Memory B cell (primary cell): ENCODE measurements at regions not wholly inside any gene's neighbourhood (a gene's known extent, or its start where the extent isn't known, plus 50 kb on each side); places are given as distances from the start of the nearest gene placed in this dataset.

ENCODE experiments used
- ATAC-seq: fragments of 150-1000 bp; cut with Tn5 transposase; 2 replicates; pipeline ENCODE4 v1.10.0; 2021; ENCODE audit warnings: low read depth, mild to moderate bottlenecking, moderate library complexity
- DNase-seq, 2 donors: peaks; one replicate each; pipeline ENCODE4 v3.0.0; 2022; ENCODE audit warnings: low spot score in 2 of 2
- H3K27ac Mint-ChIP-seq: one replicate; pipeline ENCODE4 v1.8.0; 2022; ENCODE audit warnings: mild to moderate bottlenecking, moderate library complexity, mixed read lengths
- H3K27me3 Mint-ChIP-seq: one replicate; pipeline ENCODE4 v1.8.0; 2022; ENCODE audit warnings: mixed read lengths
- H3K36me3 Mint-ChIP-seq: one replicate; pipeline ENCODE4 v1.8.0; 2022; ENCODE audit warnings: mild to moderate bottlenecking, mixed read lengths
- H3K4me1 Mint-ChIP-seq: one replicate; pipeline ENCODE4 v1.8.0; 2022; ENCODE audit warnings: mixed read lengths
- H3K4me3 Mint-ChIP-seq: one replicate; pipeline ENCODE4 v1.8.0; 2022; ENCODE audit warnings: mild to moderate bottlenecking, moderate library complexity, mixed read lengths
- H3K9me3 Mint-ChIP-seq: one replicate; pipeline ENCODE4 v1.8.0; 2022; ENCODE audit warnings: mixed read lengths

GRCh38 chr14:83994020-83994419, 1535.9 kb upstream of the FLRT2 start:
- Mint-ChIP-seq H3K27me3 (no peaks in the 10 kb centered on the region), H3K4me1 (no peaks in the 10 kb centered on the region), H3K9me3 (peaks cover 7% of the 10 kb centered on the region), H3K4me3 (no peak overlapping the region), H3K27ac (no peak overlapping the region), H3K36me3 (no peaks in the 10 kb centered on the region)
- ATAC-seq (no peak), DNase-seq (no peak)

DNA sequence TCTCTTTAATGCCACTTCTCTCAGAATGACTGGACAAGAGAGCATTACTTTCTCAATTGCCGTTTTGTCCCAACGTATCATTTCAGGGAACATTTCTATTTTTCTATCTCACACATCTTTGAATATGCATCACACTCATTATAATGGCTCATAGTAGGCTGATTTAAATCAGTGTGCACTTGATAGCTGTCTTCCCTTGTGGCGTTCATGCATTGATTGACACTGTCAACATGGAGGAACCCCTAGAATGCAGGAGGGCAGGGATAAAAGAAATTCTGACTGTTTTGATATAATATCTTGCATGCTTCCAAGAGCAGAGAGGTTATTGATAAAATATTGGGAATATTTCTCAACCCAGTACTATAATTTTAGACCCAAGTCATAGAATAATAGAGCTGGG, 1528.9 kb upstream of the FLRT2 start:
- Mint-ChIP-seq H3K27me3 (no peaks in the 10 kb centered on the region), H3K9me3 (peaks cover 1% of the 10 kb centered on the region), H3K4me1 (no peaks in the 10 kb centered on the region), H3K27ac (no peak overlapping the region), H3K36me3 (no peaks in the 10 kb centered on the region), H3K4me3 (no peak overlapping the region)
- DNase-seq (no peak), ATAC-seq (no peak)

GRCh38 chr14:84003346-84003745, 1526.6 kb upstream of the FLRT2 start:
- peaks cover 1% of the 10 kb centered on the region for H3K9me3 Mint-ChIP-seq
- no peaks in the 10 kb centered on the region for H3K4me1 Mint-ChIP-seq
- no peaks in the 10 kb centered on the region for H3K36me3 Mint-ChIP-seq
- H3K27me3 Mint-ChIP-seq: no peaks in the 10 kb centered on the region
- H3K27ac Mint-ChIP-seq: no peak overlapping the region
- DNase-seq (no peak), ATAC-seq (no peak)
- no peak overlapping the region for H3K4me3 Mint-ChIP-seq

DNA sequence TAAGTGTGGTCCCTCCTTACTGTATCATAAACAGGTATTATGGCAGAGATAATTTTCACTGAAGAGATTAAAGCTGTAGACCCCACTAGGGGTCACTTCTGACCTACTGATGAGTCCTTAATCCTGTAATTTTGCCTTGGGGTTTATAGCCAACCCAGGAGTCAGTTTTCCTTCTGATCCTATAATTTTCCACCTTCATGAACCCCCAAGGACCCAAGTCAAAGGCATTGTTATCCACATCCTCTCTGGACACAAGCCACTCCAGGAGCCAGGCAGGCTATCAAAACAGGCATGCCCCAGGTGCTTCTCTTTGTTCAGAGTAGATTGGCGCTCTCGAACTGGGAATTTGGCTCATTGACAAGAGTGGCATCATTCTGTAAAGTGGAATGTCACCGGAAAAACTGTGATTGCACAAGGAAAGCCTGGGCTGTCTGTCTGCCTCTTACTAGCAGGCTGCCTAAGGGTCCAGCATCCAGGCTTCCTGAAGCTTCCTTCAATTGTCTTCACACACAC, 1523.2 kb upstream of the FLRT2 start:
- H3K9me3 Mint-ChIP-seq: peaks cover 2% of the 10 kb centered on the region
- no peaks in the 10 kb centered on the region for H3K4me1 Mint-ChIP-seq
- H3K36me3 Mint-ChIP-seq: no peaks in the 10 kb centered on the region
- H3K27ac Mint-ChIP-seq: no peak overlapping the region
- H3K27me3 Mint-ChIP-seq: no peaks in the 10 kb centered on the region
- DNase-seq (no peak), ATAC-seq (no peak)
- H3K4me3 Mint-ChIP-seq: no peak overlapping the region

- peaks cover 9% of the 10 kb centered on the region for H3K9me3 Mint-ChIP-seq
- DNase-seq (no peak), ATAC-seq (no peak)
- no peaks in the 10 kb centered on the region for H3K4me1 Mint-ChIP-seq
- H3K27ac Mint-ChIP-seq: no peak overlapping the region
- H3K4me3 Mint-ChIP-seq: no peak overlapping the region
- H3K27me3 Mint-ChIP-seq: no peaks in the 10 kb centered on the region
- no peaks in the 10 kb centered on the region for H3K36me3 Mint-ChIP-seq
Observed at GRCh38 chr14:84013424-84013823, 1516.5 kb upstream of the FLRT2 start.

- no peaks in the 10 kb centered on the region for H3K27me3 Mint-ChIP-seq
- H3K36me3 Mint-ChIP-seq: no peaks in the 10 kb centered on the region
- ATAC-seq: no peak
- no peak overlapping the region for H3K27ac Mint-ChIP-seq
- H3K9me3 Mint-ChIP-seq: peaks cover 12% of the 10 kb centered on the region
- no peak overlapping the region for H3K4me3 Mint-ChIP-seq
- no peaks in the 10 kb centered on the region for H3K4me1 Mint-ChIP-seq
- no peak for DNase-seq
Observed at GRCh38 chr14:84017495-84017894, 1512.4 kb upstream of the FLRT2 start.

DNA sequence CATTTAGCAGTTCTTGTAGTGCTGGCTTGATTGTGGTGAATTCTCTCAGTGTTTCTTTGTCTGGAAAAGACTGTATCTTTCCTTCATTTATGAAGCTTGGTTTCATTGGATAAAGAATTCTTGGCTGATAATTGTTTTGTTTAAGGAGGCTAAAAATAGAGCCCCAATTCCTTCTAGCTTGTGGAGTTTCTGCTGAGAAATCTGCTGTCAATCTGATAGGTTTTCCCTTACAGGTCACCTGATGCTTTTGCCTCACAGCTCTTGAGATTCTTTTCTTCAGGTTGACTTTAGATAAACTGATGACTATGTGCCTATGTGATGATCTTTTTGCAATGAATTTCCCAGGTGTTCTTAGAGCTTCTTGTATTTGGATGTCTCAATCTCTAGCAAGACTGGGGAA, 1508.5 kb upstream of the FLRT2 start:
- no peak overlapping the region for H3K4me3 Mint-ChIP-seq
- DNase-seq (no peak), ATAC-seq (no peak)
- H3K9me3 Mint-ChIP-seq: peaks cover 7% of the 10 kb centered on the region
- no peaks in the 10 kb centered on the region for H3K4me1 Mint-ChIP-seq
- H3K27ac Mint-ChIP-seq: no peak overlapping the region
- H3K36me3 Mint-ChIP-seq: no peaks in the 10 kb centered on the region
- no peaks in the 10 kb centered on the region for H3K27me3 Mint-ChIP-seq

DNA sequence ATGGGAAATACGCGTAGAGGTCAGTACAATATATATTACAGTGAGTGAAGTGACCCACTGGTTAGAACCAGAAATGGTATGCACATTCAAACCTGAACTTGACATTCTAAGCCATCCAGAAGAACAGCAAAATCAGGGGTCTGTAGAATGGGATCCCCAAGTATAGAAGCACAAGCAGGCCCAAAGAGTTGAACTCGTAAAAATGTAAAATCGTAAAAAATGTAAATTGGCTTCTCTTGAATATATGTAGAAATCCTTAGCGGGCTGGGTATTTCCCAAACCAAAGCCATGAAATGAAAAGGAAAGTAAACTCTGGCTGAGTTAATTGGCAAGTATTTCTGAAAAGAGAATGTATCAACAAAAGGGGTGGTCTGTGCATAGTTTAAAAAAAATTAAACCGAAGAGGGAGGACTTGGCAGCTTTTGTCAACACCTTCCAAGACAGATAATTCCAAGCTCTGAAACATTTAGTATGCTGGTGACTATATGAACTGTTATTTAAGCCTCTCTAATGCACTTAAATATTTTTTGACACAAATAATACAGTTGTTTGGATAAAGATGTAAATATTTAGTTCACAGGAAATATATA, 1505.6 kb upstream of the FLRT2 start:
- DNase-seq: no peak
- ATAC-seq: no peak
- Mint-ChIP-seq H3K27me3 (no peaks in the 10 kb centered on the region), H3K4me3 (no peak overlapping the region), H3K4me1 (no peaks in the 10 kb centered on the region), H3K9me3 (peaks cover 7% of the 10 kb centered on the region), H3K27ac (no peak overlapping the region), H3K36me3 (no peaks in the 10 kb centered on the region)

DNA sequence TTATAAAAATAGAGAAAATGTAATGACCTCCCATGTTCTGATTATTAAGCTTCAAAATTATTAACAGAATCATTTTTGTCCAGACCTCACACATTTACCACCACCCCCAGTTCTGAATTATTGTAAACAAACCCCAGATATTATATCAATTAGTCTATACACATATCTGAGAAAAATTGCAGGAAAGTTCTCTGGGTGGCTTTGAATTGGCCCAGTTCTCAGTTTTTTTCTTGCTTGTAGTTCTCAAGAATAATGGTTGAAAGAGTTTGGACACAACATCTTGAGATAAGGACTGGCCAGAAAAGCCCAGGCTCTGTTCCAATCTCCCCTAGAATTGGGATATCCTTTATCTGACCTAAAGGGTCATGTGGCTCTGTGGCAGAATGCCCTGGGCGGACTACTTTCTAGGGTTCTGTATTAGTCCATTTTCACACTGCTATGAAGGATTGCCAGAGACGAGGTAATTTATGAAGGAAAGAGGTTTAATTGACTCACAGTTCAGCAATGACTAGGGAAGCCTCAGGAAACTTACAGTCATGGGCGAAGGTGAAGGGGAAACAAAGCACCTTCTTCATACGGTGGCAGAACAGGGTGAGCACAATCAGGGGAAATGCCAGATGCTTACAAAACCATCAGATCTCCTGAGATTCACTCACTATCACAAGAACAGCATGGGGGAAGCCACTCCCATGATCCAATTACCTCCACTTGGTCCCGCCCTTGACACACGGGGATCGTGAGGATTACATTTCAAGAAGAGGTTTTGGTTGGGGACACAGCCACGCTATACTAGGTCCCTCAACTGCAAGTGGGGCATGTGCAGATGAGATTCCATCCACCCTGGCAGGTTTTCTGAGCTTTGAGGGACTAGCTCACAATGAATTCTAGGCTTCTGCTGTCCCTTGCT, 1504.6 kb upstream of the FLRT2 start:
- ATAC-seq: no peak
- H3K27me3 Mint-ChIP-seq: no peaks in the 10 kb centered on the region
- H3K27ac Mint-ChIP-seq: no peak overlapping the region
- no peak for DNase-seq
- H3K9me3 Mint-ChIP-seq: peaks cover 7% of the 10 kb centered on the region
- no peaks in the 10 kb centered on the region for H3K4me1 Mint-ChIP-seq
- H3K36me3 Mint-ChIP-seq: no peaks in the 10 kb centered on the region
- H3K4me3 Mint-ChIP-seq: no peak overlapping the region

DNA sequence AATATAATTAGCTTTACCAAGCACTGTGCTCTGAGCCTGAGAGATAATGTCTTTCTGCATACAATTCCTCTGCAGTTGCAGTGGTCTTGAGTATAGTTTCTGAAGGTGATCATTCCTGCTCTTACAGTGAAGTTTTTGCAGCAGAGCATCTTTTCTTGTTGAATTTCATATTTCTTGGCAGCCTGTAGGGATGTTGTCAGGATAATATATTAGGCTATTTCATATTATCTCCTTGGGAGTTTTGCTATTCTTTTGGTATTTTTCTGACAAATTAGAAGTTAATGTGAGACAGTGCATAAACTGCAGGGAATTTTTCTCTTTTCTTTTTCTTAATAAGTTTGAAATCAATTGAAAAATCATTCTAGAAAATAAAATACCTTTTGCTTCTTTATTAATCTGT, 1502.6 kb upstream of the FLRT2 start:
- H3K9me3 Mint-ChIP-seq: peaks cover 3% of the 10 kb centered on the region
- no peaks in the 10 kb centered on the region for H3K27me3 Mint-ChIP-seq
- no peaks in the 10 kb centered on the region for H3K36me3 Mint-ChIP-seq
- ATAC-seq (no peak), DNase-seq (no peak)
- no peak overlapping the region for H3K4me3 Mint-ChIP-seq
- no peaks in the 10 kb centered on the region for H3K4me1 Mint-ChIP-seq
- H3K27ac Mint-ChIP-seq: no peak overlapping the region

DNA sequence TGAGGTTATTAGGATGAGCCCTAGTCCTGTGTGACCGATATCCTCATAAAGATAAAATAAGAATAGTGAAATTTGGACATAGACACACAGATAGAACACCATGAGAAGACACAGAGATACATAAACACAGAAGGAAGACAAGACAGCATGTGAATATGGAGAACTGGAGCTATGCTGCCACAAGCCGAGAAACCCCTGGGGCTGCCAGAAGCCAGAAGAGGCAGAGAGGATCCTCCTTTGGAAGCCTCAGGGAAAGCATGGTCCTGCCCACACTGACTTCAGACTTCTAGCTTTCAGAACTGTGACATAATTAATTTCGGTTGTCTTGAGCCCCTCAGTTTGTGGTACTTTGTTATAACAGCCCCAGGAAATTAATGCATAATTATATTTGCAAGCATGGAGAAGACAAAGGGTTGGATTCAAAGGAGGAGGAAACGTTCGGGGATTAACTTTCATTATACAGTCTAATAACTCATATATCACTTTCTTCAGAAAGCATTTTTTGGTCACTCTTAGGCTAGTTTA, 1501.8 kb upstream of the FLRT2 start:
- no peaks in the 10 kb centered on the region for H3K27me3 Mint-ChIP-seq
- ATAC-seq (no peak), DNase-seq (no peak)
- H3K4me3 Mint-ChIP-seq: no peak overlapping the region
- H3K9me3 Mint-ChIP-seq: peaks cover 1% of the 10 kb centered on the region
- H3K36me3 Mint-ChIP-seq: no peaks in the 10 kb centered on the region
- H3K4me1 Mint-ChIP-seq: no peaks in the 10 kb centered on the region
- H3K27ac Mint-ChIP-seq: no peak overlapping the region

DNA sequence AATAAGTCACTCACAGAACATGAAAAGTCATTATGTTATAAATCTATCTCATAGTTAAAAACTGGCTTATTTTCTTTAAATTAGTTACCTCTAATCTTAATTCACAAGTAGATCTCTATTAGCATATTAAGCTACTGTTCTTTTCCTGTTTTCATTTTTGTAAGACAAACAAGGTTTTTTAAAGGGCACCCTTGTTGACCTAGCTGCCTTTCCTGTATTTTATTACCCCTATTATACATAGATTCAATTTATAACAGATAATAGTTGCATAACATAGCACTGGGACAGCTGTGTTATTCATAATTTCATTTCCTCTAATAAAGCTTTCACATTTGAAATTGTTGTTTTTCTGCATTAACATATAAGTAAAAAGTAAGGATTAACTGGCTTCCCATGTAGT, 1500.7 kb upstream of the FLRT2 start:
- no peaks in the 10 kb centered on the region for H3K9me3 Mint-ChIP-seq
- no peak overlapping the region for H3K4me3 Mint-ChIP-seq
- DNase-seq (no peak), ATAC-seq (no peak)
- H3K4me1 Mint-ChIP-seq: no peaks in the 10 kb centered on the region
- no peaks in the 10 kb centered on the region for H3K27me3 Mint-ChIP-seq
- no peaks in the 10 kb centered on the region for H3K36me3 Mint-ChIP-seq
- no peak overlapping the region for H3K27ac Mint-ChIP-seq

- no peak overlapping the region for H3K27ac Mint-ChIP-seq
- H3K4me1 Mint-ChIP-seq: no peaks in the 10 kb centered on the region
- H3K36me3 Mint-ChIP-seq: no peaks in the 10 kb centered on the region
- no peaks in the 10 kb centered on the region for H3K9me3 Mint-ChIP-seq
- ATAC-seq (no peak), DNase-seq (no peak)
- H3K27me3 Mint-ChIP-seq: no peaks in the 10 kb centered on the region
- no peak overlapping the region for H3K4me3 Mint-ChIP-seq
Observed at GRCh38 chr14:84029720-84030119, 1500.2 kb upstream of the FLRT2 start.

DNA sequence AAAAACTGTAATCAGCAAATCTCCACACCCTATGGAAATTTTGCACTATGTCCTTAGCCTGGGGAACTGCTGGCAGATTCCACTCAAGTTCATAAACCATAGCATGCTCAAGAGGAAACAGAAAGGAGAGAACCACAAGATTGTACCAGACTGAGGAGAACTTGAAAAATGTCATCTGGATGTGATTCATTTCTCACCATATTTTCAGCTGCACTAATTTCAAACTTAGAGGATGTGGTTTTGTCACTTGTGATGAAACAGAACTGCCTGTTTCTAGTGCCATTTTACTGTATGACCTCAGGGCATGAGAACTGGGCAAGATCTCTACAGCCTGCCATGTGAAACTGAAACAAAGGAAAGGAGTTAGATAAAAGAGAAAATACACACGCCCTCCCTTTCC, 1493.1 kb upstream of the FLRT2 start:
- Mint-ChIP-seq H3K4me3 (no peak overlapping the region), H3K9me3 (no peaks in the 10 kb centered on the region), H3K27me3 (no peaks in the 10 kb centered on the region), H3K4me1 (no peaks in the 10 kb centered on the region), H3K27ac (no peak overlapping the region), H3K36me3 (no peaks in the 10 kb centered on the region)
- DNase-seq (no peak), ATAC-seq (no peak)
